HT1080 (cell line): ENCODE measurements at regions not wholly inside any gene's neighbourhood (a gene's known extent, or its start where the extent isn't known, plus 50 kb on each side); places are given as distances from the start of the nearest gene placed in this dataset.

Experiments
- DNase-seq: peaks from one replicate; pipeline ENCODE4 v3.0.0-alpha.2; 2015; ENCODE audit warnings: low read depth

GRCh38 chr12:98198261-98198982, 317.0 kb upstream of the TMPO start:
- DNase-seq = no peak

- no peak for DNase-seq
These were observed 306.6 kb upstream of the TMPO start for GRCh38 chr12:98208816-98209215.

- peak; percentile 65 for DNase-seq
These were observed 303.3 kb upstream of the TMPO start for GRCh38 chr12:98211909-98212695.

GRCh38 chr12:98213556-98213955, 301.8 kb upstream of the TMPO start:
- DNase-seq = no peak

GRCh38 chr12:98217257-98217656, 298.1 kb upstream of the TMPO start:
- no peak for DNase-seq

- DNase-seq = no peak
These were observed 294.8 kb upstream of the TMPO start for GRCh38 chr12:98220636-98221035.

GRCh38 chr12:98221243-98221808, 294.1 kb upstream of the TMPO start:
- no peak for DNase-seq

GRCh38 chr12:98222135-98222534, 293.3 kb upstream of the TMPO start:
- no peak for DNase-seq

GRCh38 chr12:98224584-98225221, 290.7 kb upstream of the TMPO start:
- DNase-seq = no peak

GRCh38 chr12:98227162-98227561, 288.2 kb upstream of the TMPO start:
- DNase-seq = peak; percentile 49

- no peak for DNase-seq
These were observed 286.5 kb upstream of the TMPO start for GRCh38 chr12:98228683-98229539.

- DNase-seq = no peak
These were observed 285.9 kb upstream of the TMPO start for GRCh38 chr12:98229540-98229924.

- no peak for DNase-seq
These were observed 282.5 kb upstream of the TMPO start for GRCh38 chr12:98232753-98233390.

- DNase-seq = no peak
These were observed 280.1 kb upstream of the TMPO start for GRCh38 chr12:98235301-98235700.

GRCh38 chr12:98238515-98239130, 276.8 kb upstream of the TMPO start:
- DNase-seq = peak; percentile 73

- DNase-seq = no peak
These were observed 272.2 kb upstream of the TMPO start for GRCh38 chr12:98243190-98243589.

GRCh38 chr12:98244136-98244535, 271.3 kb upstream of the TMPO start:
- DNase-seq = no peak

- DNase-seq = no peak
These were observed 262.0 kb upstream of the TMPO start for GRCh38 chr12:98253207-98254037.

GRCh38 chr12:98256830-98257229, 258.6 kb upstream of the TMPO start:
- no peak for DNase-seq
